Trophoblast cell (in vitro differentiated cells and primary cell): ENCODE measurements at regions not wholly inside any gene's neighbourhood (a gene's known extent, or its start where the extent isn't known, plus 50 kb on each side); places are given as distances from the start of the nearest gene placed in this dataset.

ENCODE experiments used
- DNase-seq, 2 donors: peaks; one replicate each; pipeline ENCODE4 v3.0.0-alpha.2; 2016
- H2AFZ ChIP-seq: 2 replicates; pipeline ENCODE4 v1.6.1; 2013; ENCODE audit warnings: low read length, moderate library complexity, mild to moderate bottlenecking; ENCODE audit not compliant: insufficient read depth, poor library complexity
- H2AK5ac ChIP-seq: 2 replicates; pipeline ENCODE4 v1.6.1; 2013; ENCODE audit warnings: mild to moderate bottlenecking, low read length
- H2BK120ac ChIP-seq: 2 replicates; pipeline ENCODE4 v1.6.1; 2013; ENCODE audit warnings: low read length, mild to moderate bottlenecking, moderate library complexity; ENCODE audit not compliant: insufficient read depth, poor library complexity
- H2BK12ac ChIP-seq: 2 replicates; pipeline ENCODE4 v1.6.1; 2013; ENCODE audit warnings: mild to moderate bottlenecking, low read length, moderate library complexity
- H2BK5ac ChIP-seq: 2 replicates; pipeline ENCODE4 v1.6.1; 2013; ENCODE audit warnings: low read length, low read depth, moderate library complexity, mild to moderate bottlenecking; ENCODE audit not compliant: poor library complexity
- H3K14ac ChIP-seq: 2 replicates; pipeline ENCODE4 v1.6.1; 2013; ENCODE audit warnings: mild to moderate bottlenecking, low read length
- H3K18ac ChIP-seq: 2 replicates; pipeline ENCODE4 v1.6.1; 2013; ENCODE audit warnings: mild to moderate bottlenecking, low read length
- H3K23ac ChIP-seq: 2 replicates; pipeline ENCODE4 v1.6.1; 2013; ENCODE audit warnings: low read length
- H3K27ac ChIP-seq: 2 replicates; pipeline ENCODE4 v1.5.1; 2013; ENCODE audit warnings: low read depth, mild to moderate bottlenecking, inconsistent platforms, low read length, moderate library complexity
- H3K27me3 ChIP-seq: 2 replicates; pipeline ENCODE4 v1.6.1; 2013; ENCODE audit warnings: inconsistent platforms, mild to moderate bottlenecking, low read length, moderate library complexity; ENCODE audit not compliant: insufficient read depth
- H3K36me3 ChIP-seq, 2 experiments: 1 replicate in 1 of 2; 2 replicates in 1 of 2; pipeline ENCODE4 v1.6.1; 2013; ENCODE audit warnings: low read length in 2 of 2, mild to moderate bottlenecking in 2 of 2, moderate library complexity in 1 of 2; ENCODE audit not compliant: insufficient read depth in 2 of 2, control insufficient read depth in 1 of 2
- H3K4ac ChIP-seq: 2 replicates; pipeline ENCODE4 v1.6.1; 2013; ENCODE audit warnings: low read depth, mild to moderate bottlenecking, low read length, moderate library complexity
- H3K4me1 ChIP-seq, 2 experiments: 1 replicate in 1 of 2; 2 replicates in 1 of 2; pipeline ENCODE4 v1.6.1; 2013; ENCODE audit warnings: low read length in 2 of 2, mild to moderate bottlenecking in 2 of 2, moderate library complexity in 1 of 2; ENCODE audit not compliant: insufficient read depth in 2 of 2, control insufficient read depth in 1 of 2
- H3K4me2 ChIP-seq: 2 replicates; pipeline ENCODE4 v1.6.1; 2013; ENCODE audit warnings: inconsistent platforms, mild to moderate bottlenecking, low read length, moderate library complexity
- H3K4me3 ChIP-seq: 2 replicates; pipeline ENCODE4 v1.5.1; 2013; ENCODE audit warnings: mild to moderate bottlenecking, low read depth, low read length, inconsistent platforms
- H3K79me1 ChIP-seq: one replicate; pipeline ENCODE4 v1.6.1; 2013; ENCODE audit warnings: low read length
- H3K79me2 ChIP-seq: 2 replicates; pipeline ENCODE4 v1.6.1; 2013; ENCODE audit warnings: low read length, mild to moderate bottlenecking; ENCODE audit not compliant: control insufficient read depth, insufficient read depth, poor library complexity
- H3K9ac ChIP-seq: 2 replicates; pipeline ENCODE4 v1.6.1; 2013; ENCODE audit warnings: mild to moderate bottlenecking, low read length
- H3K9me3 ChIP-seq: 2 replicates; pipeline ENCODE4 v1.6.1; 2013; ENCODE audit warnings: low read depth, mild to moderate bottlenecking, control low read depth, inconsistent platforms, low read length; ENCODE audit not compliant: insufficient read depth
- H4K12ac ChIP-seq: 2 replicates; pipeline ENCODE4 v1.6.1; 2013; ENCODE audit warnings: low read depth, mild to moderate bottlenecking, low read length, moderate library complexity
- H4K8ac ChIP-seq: 2 replicates; pipeline ENCODE4 v1.6.1; 2013; ENCODE audit warnings: low read depth, mild to moderate bottlenecking, low read length, moderate library complexity
- H4K91ac ChIP-seq: one replicate; pipeline ENCODE4 v1.6.1; 2013; ENCODE audit warnings: low read depth, mild to moderate bottlenecking, low read length, moderate library complexity
- WGBS: extraction: QIAGEN DNeasy Blood & Tissue Kit; methylation state at CpG from one replicate; pipeline ENCODE4 v1.1.7; 2013; ENCODE audit warnings: missing lambda C conversion rate; ENCODE audit not compliant: insufficient read length, insufficient coverage; ENCODE audit errors: extremely low coverage; 5-methylcytosine and 5-hydroxymethylcytosine counted together

GRCh38 chr22:47623066-47623762 lies 860.8 kb downstream of the TBC1D22A start:
- Histone ChIP-seq H3K27ac (no peak overlapping the region), H3K36me3 (no peaks in the 10 kb centered on the region), H3K4me1 (no peaks in the 10 kb centered on the region), H3K9ac (no peak overlapping the region), H3K27me3 (no peaks in the 10 kb centered on the region), H4K91ac (no peak overlapping the region), H2AK5ac (no peak overlapping the region), H4K12ac (no peak overlapping the region), H2BK5ac (no peak overlapping the region), H2AFZ (no peak overlapping the region), H3K4me3 (peak overlapping the region; percentile 20), H3K23ac (no peak overlapping the region), H3K79me1 (no peaks in the 10 kb centered on the region), H2BK12ac (no peak overlapping the region), H3K4me2 (no peak overlapping the region), H3K9me3 (peaks cover 32% of the 10 kb centered on the region), H2BK120ac (no peak overlapping the region), H4K8ac (no peak overlapping the region), H3K79me2 (no peaks in the 10 kb centered on the region), H3K14ac (no peak overlapping the region), H3K18ac (no peak overlapping the region), H3K4ac (no peak overlapping the region)
- no peak for DNase-seq
- no CpG with 5 or more reads among the region's 18 CpGs for WGBS

- no peak overlapping the region for H2BK5ac ChIP-seq
- no peaks in the 10 kb centered on the region for H3K36me3 ChIP-seq
- no CpG with 5 or more reads among the region's 14 CpGs for WGBS
- no peaks in the 10 kb centered on the region for H3K27me3 ChIP-seq
- no peak overlapping the region for H2AFZ ChIP-seq
- H3K27ac ChIP-seq, result no peak overlapping the region
- no peak for DNase-seq
- H2BK120ac ChIP-seq, result no peak overlapping the region
- no peak overlapping the region for H4K91ac ChIP-seq
- H3K79me2 ChIP-seq, result no peaks in the 10 kb centered on the region
- no peaks in the 10 kb centered on the region for H3K4me1 ChIP-seq
- H2AK5ac ChIP-seq, result no peak overlapping the region
- H3K18ac ChIP-seq, result no peak overlapping the region
- no peak overlapping the region for H3K4me2 ChIP-seq
- no peak overlapping the region for H3K4ac ChIP-seq
- H3K23ac ChIP-seq, result no peak overlapping the region
- H3K14ac ChIP-seq, result no peak overlapping the region
- no peaks in the 10 kb centered on the region for H3K79me1 ChIP-seq
- H3K9ac ChIP-seq, result no peak overlapping the region
- H4K8ac ChIP-seq, result no peak overlapping the region
- H3K9me3 ChIP-seq, result peaks cover 28% of the 10 kb centered on the region
- no peak overlapping the region for H4K12ac ChIP-seq
- H2BK12ac ChIP-seq, result no peak overlapping the region
- no peak overlapping the region for H3K4me3 ChIP-seq
Observed at GRCh38 chr22:47622541-47622940, 860.1 kb downstream of the TBC1D22A start.

- Histone ChIP-seq H2BK5ac (no peak overlapping the region), H3K4me3 (no peak overlapping the region), H2AFZ (no peak overlapping the region), H3K18ac (no peak overlapping the region), H3K9me3 (peaks cover 25% of the 10 kb centered on the region), H3K23ac (no peak overlapping the region), H4K12ac (no peak overlapping the region), H3K9ac (no peak overlapping the region), H2AK5ac (no peak overlapping the region), H3K79me2 (no peaks in the 10 kb centered on the region), H4K8ac (no peak overlapping the region), H3K14ac (no peak overlapping the region), H3K4ac (no peak overlapping the region), H3K79me1 (no peaks in the 10 kb centered on the region), H2BK120ac (no peak overlapping the region), H2BK12ac (no peak overlapping the region), H3K4me1 (no peaks in the 10 kb centered on the region), H3K36me3 (no peaks in the 10 kb centered on the region), H4K91ac (no peak overlapping the region), H3K4me2 (no peak overlapping the region), H3K27me3 (no peaks in the 10 kb centered on the region), H3K27ac (no peak overlapping the region)
- no peak for DNase-seq
- no CpG with 5 or more reads among the region's 9 CpGs for WGBS
Observed at GRCh38 chr22:47621253-47621652, 858.8 kb downstream of the TBC1D22A start.

- no peak overlapping the region for H4K91ac ChIP-seq
- no peak overlapping the region for H4K8ac ChIP-seq
- no peak for DNase-seq
- no peak overlapping the region for H2BK120ac ChIP-seq
- no peak overlapping the region for H2AK5ac ChIP-seq
- H2BK5ac ChIP-seq, result no peak overlapping the region
- H2BK12ac ChIP-seq, result no peak overlapping the region
- H3K14ac ChIP-seq, result no peak overlapping the region
- no CpG with 5 or more reads among the region's 11 CpGs for WGBS
- H3K4me1 ChIP-seq, result no peaks in the 10 kb centered on the region
- peaks cover 22% of the 10 kb centered on the region for H3K9me3 ChIP-seq
- H3K79me2 ChIP-seq, result no peaks in the 10 kb centered on the region
- no peak overlapping the region for H3K4me2 ChIP-seq
- H2AFZ ChIP-seq, result no peak overlapping the region
- no peaks in the 10 kb centered on the region for H3K36me3 ChIP-seq
- no peak overlapping the region for H4K12ac ChIP-seq
- no peaks in the 10 kb centered on the region for H3K27me3 ChIP-seq
- H3K23ac ChIP-seq, result no peak overlapping the region
- no peak overlapping the region for H3K27ac ChIP-seq
- no peak overlapping the region for H3K18ac ChIP-seq
- H3K4ac ChIP-seq, result no peak overlapping the region
- no peaks in the 10 kb centered on the region for H3K79me1 ChIP-seq
- no peak overlapping the region for H3K4me3 ChIP-seq
- no peak overlapping the region for H3K9ac ChIP-seq
Observed at GRCh38 chr22:47620391-47620790, 857.9 kb downstream of the TBC1D22A start.
